ENCODE measurements at regions not wholly inside any gene's neighbourhood (a gene's known extent, or its start where the extent isn't known, plus 50 kb on each side); places are given as distances from the start of the nearest gene placed in this dataset.
"Not testable (repeated sequence)": the region's sequence is repeated elsewhere in the genome, so short reads cannot be mapped to it uniquely, and the experiment has no call there.

DNA sequence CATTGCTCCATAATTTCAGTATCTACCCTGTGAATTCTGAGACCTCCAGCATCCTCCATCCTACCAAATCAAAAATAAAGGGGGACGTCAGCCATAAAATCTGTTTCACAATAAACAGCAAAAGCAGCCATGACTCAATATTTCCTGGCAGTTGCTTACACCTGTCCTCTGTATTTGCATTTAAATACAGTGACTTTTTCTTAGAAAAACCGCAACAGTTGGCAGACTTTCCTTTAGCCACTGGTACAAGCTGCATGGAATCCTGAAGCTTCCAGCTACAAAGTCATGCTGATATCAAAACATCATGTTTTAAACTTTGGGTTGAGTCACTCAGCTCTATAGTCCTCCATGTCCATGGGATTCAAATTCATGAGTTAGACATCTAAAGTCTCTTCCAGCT is 278.0 kb upstream of the KAZN start:
- no peak for DNase-seq

DNA sequence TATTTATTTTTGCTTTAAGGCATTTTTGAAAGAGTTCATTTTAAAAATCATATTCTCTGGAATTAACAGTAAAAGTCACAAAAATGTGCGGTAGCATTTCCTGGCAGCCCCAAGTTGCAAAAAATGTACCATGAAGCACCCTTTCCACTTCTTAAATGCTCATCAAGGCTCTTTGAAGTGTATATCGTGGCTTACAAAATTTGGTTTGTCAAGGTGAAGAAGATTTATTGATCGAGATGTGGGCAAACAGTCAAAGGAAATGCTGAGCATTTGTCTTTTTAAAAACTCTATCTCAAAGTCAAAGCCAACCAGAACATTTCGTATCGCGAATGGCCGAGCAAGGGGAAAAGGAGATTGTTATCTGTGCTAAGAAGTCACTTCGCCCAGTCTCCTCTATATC is 277.5 kb upstream of the KAZN start:
- no peak for DNase-seq

DNA sequence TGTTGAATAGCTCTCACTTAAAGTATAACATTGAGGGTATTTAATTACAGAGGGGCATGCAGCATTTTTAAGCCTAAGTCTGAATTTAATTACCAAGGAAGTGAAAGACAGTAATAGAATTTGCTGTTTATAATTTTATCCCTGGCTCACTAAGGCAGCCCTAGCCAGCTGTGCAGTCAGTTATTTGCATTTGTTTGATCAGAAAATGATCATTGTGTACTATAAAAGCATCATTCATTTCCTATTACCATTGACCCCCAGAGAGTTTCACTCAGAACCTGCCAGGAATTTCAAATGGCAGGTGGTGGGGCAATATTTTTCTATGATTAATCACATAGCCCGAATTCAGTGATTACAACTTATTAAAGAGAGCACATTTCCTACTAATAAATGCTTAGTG is 277.1 kb upstream of the KAZN start:
- no peak for DNase-seq

DNA sequence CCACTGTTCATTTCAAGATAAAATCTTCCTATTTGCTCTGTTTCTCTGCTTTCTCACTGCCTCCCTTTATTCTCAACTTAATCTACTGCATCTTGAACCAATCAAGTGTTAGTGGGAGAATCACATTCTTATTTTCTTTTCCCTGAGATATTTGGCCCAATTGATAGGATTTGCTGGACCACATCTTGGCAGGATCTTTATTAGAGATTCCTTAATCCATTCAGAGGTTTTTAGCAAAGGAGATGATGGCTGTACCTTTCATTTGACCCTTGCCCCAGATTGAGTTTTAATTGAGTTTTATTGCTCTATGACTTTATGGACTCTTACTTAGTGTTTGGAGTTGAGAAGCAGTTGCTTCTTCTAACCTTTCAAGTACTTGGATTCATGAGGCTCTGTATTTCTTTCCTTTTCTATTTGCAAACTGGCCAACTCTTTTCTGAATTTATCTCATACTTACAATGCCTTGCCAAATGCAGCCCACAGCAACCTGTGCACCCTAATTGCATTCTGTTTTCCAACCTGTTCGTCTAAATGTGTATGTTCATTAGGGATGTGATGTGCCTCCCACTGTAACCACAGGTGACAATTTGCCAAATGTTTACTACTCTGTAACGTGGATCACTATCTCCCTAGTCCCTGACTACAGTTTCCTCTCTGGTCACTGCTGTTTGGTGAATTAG is 274.8 kb upstream of the KAZN start:
- DNase-seq, result no peak

DNA sequence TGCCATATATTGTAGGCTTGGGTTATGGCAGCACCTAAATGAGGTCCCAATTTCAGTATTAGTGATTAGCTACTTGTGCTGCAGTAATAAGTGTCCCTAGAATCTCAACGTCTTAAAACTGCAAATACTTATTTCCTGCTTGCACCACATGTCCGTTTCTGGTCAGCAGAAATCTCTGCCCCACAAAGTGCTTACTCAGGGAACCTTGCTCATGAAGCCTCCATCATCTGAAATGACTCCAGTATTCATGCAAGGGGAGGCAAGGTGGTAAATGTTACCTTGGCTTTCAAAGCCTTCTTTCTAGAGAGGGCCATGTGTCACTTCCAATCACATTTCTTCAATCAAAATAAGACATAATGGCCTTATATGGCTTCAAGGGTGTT is 274.2 kb upstream of the KAZN start:
- no peak for DNase-seq

DNA sequence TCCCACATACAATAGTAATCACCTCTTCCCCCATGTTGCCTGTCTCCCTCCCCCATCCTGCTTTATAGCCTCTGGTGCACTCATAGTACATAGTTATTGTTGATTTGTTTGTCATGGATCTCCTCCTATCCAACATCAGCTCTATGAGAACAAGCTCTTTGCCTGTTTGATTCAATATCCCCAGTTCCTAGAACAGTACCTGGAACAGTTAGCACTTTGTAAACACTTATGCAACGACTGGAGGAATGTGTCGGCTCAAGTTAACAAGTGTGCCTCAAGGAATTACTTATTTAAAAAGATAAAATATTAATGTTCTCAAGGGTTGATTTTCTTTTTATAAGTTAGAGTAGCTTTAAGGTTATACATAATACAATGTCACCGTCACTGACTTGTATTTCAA is 271.6 kb upstream of the KAZN start:
- no peak for DNase-seq

DNA sequence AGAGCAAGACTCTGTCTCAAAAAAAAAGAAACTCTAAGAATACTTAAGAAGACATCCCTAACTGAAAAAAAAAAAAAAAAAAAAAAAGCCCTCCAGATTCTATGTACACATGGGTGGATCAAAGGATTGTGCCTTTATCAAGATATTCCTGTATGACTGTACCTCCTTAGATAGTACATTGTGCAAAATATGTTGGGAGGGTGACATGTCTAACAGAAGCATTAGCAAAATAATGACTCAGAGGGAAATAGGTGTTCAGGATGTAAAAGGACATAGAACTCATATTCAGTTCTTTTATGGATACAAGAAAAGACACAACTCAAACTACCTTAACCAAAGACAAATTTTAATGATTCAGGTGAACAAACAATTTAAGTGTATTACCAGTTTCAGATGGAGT is 269.8 kb upstream of the KAZN start:
- DNase-seq, result no peak

DNA sequence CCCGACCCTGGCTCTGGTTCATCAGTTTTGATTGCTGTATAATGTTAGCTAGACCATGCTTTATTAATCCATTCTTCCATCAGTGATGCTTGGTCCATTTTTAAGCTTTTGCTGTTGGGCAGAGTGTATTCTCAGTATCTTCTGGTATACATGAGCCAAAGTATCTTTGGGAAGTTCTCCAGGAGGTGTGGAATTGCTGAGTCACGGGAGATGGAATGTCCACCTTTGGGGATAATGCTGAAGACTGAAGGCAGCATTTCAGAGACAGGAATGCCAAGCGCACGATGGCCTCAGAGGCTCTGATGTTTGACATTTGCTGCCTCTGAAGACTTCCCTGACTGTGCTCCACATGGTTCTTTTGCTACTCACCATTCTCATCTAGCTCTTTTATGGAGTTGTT is 266.3 kb upstream of the KAZN start:
- no peak for DNase-seq

DNA sequence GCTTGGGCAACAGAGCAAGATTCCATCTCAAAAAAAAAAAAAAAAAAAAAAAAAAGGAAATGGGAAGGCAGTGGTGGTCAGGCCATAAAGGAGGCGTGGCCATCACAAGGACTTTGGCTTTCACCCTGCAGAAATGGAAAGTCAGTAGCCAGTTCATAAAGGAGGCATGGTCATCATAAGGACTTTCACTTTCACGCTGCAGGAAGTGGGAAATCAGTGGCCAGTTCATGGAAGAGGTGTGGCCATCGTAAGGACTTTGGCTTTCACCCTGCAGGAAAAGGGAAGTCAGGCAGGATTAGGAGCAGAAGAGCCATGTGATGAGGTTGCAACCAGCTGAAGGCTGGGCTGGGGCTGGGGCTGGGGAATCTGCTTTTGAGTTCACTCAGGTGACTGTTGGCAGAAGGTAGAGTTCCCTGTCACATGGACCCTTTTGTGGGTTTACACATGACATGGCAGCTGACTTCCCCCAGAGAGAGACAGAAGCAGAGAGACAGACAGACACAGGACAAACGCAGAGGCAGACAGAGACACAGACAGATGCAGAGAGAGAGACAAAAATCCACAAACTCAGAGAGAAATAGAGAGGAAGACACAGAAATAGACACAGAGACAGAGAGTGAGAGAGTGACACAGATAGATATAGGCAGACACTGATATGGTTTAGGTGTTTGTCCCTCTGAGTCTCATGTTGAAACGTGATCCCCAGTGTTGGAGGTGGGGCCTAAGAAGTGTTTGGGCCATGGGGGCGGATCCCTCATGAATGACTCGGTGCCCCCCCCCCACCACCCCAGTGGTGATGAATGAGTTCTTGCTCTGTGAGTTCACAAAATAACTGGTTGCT is 263.9 kb upstream of the KAZN start:
- DNase-seq, result no peak

DNA sequence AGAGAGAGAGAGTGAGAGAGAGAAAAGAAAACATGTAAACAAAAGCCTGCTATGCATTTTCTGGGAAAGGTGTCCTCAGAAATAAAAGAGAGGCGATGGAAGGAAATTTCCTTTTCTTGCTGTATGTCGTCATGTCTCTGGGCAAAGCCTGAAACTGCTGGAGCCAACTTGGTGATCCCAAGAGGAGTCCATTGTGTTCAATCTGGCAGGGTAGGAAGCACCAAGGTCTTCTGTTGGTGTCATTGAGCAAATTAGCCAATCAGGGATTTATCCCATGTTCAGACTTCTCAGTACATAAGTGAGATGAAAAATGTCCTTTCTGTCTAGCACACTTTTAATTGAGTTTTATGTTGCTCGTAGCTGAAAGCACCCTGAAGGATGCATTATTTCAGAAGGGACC is 260.0 kb upstream of the KAZN start:
- DNase-seq, result no peak

DNA sequence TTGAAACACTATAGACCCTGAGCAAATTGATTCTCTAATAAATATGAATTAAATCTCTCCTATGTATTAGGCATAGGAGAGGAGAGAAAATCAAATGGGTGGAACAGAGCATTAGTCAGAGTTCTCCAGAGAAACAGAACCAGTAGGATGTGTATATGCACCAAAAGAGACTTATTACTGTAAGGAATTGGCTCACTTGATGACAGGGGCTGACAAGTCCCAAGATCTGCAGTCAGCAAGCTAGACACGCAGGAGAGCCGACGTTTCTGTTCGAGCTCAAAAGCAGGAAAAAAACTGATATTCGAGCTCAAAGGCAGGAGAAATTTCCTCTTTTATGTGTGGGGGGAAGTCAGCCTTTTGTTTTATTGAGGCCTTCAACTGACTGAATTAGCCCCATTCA is 259.2 kb upstream of the KAZN start:
- no peak for DNase-seq

DNA sequence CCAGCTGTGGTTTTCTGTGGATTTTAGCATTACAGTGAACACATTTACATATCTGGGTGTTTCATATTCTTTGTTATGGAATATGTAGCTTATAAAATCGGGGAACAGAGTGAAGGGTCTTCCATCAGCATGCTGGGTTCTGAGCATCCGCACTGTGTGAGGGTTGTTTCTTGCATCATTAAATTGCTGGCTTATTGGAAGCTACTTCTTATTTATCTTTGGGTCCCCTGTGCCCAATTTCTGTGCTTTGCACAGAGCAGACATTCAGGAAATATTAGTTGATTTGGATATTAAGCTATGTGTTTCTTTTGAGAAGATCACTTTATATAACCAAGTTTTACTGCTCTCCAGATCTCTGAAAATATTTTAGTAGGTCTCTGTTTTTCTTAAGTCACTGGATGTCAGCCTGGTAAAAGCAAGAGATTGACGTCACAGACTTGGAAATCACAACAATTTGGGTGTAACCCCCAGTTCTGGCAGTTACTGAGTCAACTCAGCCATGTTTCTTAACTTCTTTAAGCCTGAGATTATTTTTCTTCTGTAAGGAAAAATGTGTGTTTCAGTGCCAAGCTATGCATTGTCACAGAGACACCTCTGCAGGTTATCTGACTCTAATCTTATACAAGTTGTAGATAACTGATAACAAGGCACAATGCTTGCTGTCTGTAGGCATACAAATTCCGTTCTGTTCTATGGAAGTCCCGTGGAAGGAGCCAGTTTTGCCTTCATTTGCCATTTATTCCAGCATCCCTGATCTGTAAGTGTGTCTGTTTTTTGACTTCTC is 258.3 kb upstream of the KAZN start:
- DNase-seq, result no peak

DNA sequence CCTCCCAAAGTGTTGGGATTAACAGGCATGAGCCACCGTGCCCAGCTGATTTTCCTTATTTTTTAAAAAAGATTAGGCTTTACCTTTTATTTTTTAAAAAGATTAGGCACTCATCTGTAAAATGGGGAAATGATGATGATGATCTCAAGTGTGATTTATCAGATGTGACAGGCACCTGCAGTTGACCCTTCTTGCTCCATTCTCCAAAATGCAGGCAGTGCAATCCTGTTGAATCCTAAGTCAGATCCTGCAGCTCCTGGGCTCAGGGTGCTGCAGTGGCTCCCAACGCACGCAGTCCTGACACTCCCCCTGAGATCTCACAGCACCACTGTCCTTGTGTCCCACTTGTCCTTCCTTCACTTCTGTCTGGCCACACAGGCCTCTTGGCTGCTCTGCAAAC is 257.3 kb upstream of the KAZN start:
- DNase-seq, result no peak

DNA sequence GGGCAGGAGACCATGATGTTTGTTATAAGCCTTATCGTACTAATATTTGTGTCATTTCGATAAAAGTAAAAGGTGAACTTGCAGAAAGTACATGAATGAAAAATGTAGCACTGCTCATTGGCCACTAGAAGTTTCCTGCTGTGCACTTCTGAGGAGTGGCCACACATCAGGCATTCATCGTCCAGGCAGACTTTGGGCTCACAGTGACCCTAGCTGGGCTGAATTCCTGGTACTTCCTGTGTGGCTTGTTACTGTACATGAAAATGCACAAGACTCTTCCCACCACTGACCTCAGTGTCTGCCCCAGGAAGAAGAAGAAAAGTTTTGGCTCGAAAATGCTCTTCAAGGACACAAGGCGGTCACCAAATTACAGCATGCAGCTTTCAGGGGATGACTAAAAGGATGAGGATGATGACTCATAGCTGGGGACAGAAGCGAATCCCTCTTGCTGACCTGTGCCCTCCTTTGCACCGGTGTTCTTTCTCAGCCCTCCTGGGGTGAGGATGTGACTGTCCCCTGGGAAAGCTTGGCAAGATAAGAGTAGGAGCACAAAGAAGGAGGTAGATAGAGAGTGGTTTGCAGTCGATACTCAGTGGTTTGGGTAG is 252.4 kb upstream of the KAZN start:
- no peak for DNase-seq

DNA sequence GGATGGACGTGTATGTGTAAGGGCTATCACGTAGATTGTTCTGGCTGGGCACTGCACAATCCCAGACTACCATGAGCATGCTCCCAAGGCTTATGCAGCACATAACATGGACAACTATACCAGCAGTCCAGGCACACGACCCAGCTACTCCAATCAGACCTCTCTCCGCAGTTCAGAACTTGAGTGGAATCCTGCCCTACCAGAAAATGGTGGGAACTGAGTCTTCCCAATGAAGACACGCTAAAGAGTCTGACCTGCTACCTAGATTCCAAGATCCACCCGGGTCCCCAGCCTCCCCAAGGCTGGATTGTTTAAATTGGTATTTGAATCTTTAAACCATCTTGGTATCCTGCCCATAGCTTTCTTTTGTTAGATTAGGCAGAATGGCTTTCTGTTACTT is 251.3 kb upstream of the KAZN start:
- DNase-seq, result no peak

DNA sequence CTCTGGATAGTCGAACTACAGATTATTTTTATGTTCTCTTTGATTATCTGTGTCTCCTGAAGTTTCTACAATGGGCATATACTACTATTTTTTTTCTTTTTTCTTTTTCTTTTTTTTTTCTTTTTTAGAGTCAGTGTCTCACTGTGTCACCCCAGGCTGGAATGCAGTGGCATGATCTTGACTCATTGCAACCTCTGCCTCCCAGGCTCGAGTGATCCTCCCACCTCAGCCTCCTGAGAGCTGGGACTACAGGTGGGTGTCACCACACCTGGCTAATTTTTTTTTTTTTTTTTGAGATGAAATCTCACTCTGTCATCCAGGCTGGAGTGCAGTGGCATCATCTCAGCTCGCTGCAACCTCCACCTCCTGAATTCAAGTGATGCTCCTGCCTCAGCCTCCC is 250.7 kb upstream of the KAZN start:
- DNase-seq, result no peak

DNA sequence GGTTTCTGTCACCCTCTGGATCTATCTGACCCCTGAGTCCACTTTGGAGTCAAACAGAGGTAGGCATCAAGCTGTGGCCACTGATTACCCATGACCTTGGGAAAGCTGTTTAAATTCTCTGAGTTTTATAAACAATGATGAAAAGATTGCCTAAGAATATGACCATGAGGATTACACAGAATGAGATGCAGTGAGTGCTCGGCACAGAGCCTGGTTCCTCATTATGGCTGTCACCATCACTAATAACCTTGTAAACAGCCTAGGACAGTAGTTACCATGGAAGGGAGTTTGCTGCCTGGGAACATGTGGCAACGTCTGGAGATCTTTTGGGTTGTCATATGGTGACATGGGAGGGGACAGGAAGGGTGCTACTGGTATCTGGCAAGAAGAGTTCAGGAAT is 248.3 kb upstream of the KAZN start:
- no peak for DNase-seq

DNA sequence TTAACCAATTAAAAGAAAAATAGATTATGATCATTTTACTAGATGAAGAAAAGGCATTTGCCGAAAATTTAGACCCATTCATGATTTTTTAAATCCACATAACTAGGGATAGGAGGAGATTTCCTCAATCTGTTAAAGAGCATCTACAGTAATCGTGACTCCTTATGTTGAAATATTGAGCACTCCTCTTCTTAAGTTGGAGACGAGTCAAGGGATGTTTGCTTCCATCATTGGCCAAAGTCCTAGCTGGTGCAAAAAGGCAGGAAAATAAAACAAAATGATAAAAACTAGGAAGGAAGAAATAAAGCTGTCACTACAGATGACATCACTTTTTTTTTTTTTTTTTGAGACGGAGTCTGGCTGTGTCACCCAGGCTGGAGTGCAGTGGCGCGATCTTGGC is 245.6 kb upstream of the KAZN start:
- DNase-seq, result no peak

DNA sequence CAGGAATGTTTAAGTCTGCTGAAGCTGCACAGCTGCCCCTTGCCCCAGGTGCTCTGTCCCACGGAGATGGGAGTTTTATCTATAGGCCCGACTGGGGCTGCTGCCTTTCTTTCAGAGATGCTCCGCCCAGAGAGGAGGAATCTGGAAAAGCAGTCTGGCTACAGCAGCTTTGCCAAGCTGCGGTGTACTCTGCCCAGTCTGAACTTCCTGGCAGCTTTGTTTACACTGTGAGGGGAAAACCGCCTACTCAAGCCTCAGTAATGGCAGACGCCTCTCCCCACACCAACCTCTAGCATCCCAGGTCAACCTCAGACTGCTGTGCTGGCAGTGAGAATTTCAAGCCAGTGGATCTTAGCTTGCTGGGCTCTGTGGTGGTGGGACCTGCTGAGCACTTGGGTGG is 237.5 kb upstream of the KAZN start:
- not testable (repeated sequence) for DNase-seq

DNA sequence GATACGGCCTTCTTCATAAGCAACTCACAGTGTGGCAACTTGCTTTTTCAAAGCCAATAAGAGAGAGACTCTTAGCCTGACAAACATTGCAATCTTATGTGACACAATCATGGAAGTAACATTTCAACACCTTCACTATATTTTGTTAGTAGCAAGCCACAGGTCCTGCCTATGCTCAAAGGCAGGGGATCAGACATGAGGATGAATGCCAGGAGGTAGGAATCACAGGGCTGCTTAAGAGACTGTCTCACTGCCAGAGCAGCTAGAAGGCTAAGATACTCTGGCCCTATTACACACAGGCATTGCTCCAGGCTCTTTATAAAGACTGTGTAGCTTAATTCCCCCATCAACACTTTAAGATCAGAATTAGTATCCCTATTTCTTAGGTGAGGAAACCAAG is 236.2 kb upstream of the KAZN start:
- no peak for DNase-seq

DNA sequence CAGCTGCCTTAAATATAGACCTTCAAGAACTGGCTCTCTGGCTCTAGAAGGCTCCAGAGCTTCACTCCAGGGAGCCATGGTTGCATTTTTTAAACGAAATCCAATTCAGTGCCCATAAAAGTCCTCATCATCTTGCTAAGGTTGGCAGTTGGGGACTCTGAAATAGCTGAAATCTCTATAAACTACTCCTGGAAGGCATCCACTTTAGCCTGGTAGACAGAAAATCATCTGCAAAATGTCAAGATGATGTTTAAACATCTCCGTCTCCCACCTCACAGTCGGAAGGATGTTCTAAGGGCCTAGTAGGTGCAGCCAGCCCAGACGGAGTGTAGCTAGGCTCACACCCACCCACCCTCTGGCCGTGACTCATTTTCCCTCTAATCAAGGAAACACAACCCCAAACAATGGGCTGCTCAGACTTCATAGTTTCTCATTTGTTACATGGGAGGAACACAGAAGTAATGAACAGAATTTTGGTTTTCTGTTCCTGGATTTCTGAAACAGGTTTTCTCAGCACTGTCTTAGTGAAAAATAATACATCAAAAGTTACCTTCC is 235.4 kb upstream of the KAZN start:
- no peak for DNase-seq

DNA sequence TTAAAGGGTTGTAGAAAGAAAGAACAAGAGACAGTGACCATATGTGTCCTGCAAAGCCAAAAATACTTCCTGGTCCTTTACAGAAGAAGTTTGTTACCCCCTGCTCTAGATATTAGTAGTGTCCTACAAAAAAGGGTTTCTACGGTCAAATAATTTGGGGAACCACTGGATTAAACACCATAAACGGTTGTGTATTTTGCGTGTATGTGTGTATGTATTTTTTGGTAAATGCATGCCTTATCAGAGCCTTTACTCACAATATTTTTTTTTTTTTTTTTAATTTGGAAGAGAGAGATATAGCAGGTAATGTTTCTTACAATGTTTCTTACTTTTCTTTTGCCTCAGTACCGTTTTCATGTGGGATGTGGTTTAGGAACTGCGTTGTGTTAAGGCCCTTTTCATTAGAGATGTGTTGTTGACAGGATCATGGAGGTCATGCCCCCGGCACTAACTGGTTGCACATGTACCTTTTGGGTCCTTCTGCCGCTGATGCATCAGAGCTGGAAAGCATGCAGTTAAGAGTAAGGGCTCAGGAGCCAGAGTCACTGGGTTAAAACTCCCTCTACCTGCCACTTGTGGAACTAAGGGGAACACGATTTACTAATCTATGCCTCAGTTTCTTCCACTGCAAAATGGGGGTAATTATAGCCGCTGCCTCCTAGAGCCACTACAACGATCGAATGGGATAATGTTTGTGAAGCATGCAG is 234.6 kb upstream of the KAZN start:
- no peak for DNase-seq

Data from activated effector memory CD4-positive, alpha-beta T cell treated with anti-CD3 and anti-CD28 coated beads, Interleukin-2, amount 50 U/mL, for 16 hours (primary cell).